Activated naive CD4-positive, alpha-beta T cell treated with anti-CD3 and anti-CD28 coated beads, Interleukin-2, amount 50 U/mL, for 16 hours (primary cell): ENCODE measurements at regions not wholly inside any gene's neighbourhood (a gene's known extent, or its start where the extent isn't known, plus 50 kb on each side); places are given as distances from the start of the nearest gene placed in this dataset.
A peak's percentile ranks its signal among the peaks of the same experiment; 100 is the strongest.

Source experiments
- DNase-seq: peaks from one replicate; pipeline ENCODE4 v3.0.0-alpha.2; 2020

DNA sequence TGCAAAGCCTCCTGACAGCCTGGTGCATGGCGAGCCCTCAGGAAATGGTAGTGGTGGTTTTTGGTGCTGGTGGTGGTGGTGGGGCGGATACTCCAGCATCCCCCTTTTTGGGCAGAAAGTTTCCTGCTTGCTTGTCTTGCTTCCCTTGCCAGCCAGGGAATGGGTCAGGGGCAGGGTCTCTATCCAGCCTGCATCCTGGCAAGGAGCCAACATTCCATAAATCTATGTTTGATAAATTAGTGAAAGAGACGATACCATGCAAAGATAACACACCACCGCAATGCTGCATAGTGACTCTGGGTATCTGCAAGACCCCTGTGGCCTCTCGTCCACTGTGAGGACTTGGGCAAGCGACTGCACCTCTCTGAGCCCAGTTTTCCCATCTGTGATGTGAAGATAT lies 246.2 kb downstream of the LRFN2 start:
- DNase-seq: no peak

- no peak for DNase-seq
These were observed 247.0 kb downstream of the LRFN2 start for GRCh38 chr6:40340196-40340595.

- DNase-seq: no peak
These were observed 248.9 kb downstream of the LRFN2 start for GRCh38 chr6:40338306-40338705.

- DNase-seq: no peak
These were observed 250.0 kb downstream of the LRFN2 start for GRCh38 chr6:40336940-40337760.

DNA sequence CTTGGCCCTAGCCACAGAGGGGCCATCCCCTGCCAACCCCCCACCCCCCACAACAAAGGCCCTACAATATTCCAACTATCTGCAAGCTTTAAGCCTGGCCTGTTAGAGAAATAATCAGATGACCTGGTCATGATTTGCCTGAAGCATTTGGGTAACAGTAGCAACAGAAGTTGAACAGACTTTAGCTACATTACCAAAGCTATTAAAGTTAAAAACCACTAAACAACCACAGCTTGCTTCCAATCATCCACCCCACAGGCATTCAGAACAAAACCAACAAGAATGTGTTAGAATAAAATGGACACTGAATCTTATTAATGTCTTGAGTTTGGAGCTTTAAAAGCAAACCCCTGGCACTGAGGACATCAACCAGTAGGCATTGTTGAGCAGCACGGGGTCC lies 250.9 kb downstream of the LRFN2 start:
- no peak for DNase-seq

DNA sequence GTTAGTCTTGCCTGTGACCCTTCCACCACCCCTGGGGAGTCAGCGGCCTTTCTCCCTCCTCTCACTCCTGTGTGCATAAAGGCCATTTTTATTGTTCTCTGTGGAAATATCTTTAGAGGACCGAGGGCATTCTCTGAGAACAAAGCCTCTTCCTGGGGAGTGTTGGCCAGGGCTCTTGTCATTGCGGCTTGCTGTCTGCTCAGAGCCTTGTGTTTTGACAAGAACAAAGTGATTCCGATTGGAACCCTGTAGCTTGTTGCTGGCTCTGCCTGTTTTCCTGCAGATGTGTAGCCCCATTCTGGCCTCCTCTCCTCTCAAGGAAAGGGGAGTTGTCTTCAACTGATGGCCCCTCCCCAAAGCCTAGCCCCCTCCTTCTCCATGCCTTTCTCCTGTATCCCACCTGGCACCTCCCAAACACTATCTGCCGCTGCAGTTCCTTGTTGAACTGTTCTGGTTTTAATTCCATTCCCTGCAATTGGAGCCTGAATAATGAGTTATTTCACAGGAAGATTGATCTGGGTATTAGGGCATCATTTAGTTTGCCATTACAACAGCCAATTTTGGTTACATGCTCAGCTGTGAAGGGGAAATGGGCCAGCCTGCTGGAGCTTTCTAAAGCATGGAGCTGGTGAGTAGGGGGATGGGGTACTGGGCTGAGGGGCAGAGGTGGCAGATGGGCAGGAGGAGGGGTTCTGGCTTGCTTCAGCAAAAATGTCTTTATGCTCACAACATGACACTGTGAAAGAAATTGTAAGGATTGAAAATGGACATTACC lies 252.5 kb downstream of the LRFN2 start:
- DNase-seq: no peak

DNA sequence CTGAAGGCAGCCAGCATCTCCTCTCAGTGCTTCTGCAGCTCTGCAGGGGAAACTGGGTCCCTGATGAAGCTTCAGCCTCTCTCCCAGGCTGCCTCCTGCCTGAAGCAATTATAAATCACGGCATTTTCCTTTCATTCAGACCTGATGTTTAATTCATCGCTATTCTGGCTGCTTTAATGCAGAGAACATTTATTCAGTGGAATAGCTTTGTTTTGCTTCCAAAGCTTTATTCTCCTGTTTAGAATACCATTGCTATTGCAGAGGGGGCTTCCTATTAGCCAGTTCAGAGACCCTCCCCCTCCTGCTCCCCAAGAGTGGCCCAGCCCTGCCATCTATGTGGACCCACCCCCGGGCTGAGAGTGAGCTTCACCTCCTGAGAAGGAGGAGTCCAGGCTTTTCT lies 255.6 kb downstream of the LRFN2 start:
- DNase-seq: no peak

- DNase-seq: no peak
These were observed 256.9 kb downstream of the LRFN2 start for GRCh38 chr6:40330301-40330721.

- DNase-seq: no peak
These were observed 258.1 kb downstream of the LRFN2 start for GRCh38 chr6:40328986-40329545.

- DNase-seq: peak; percentile 50
These were observed 258.7 kb downstream of the LRFN2 start for GRCh38 chr6:40328386-40328985.

- DNase-seq: no peak
These were observed 260.3 kb downstream of the LRFN2 start for GRCh38 chr6:40326714-40327421.

GRCh38 chr6:40325791-40326190 lies 261.4 kb downstream of the LRFN2 start:
- no peak for DNase-seq

- DNase-seq: no peak
These were observed 262.1 kb downstream of the LRFN2 start for GRCh38 chr6:40325041-40325440.

DNA sequence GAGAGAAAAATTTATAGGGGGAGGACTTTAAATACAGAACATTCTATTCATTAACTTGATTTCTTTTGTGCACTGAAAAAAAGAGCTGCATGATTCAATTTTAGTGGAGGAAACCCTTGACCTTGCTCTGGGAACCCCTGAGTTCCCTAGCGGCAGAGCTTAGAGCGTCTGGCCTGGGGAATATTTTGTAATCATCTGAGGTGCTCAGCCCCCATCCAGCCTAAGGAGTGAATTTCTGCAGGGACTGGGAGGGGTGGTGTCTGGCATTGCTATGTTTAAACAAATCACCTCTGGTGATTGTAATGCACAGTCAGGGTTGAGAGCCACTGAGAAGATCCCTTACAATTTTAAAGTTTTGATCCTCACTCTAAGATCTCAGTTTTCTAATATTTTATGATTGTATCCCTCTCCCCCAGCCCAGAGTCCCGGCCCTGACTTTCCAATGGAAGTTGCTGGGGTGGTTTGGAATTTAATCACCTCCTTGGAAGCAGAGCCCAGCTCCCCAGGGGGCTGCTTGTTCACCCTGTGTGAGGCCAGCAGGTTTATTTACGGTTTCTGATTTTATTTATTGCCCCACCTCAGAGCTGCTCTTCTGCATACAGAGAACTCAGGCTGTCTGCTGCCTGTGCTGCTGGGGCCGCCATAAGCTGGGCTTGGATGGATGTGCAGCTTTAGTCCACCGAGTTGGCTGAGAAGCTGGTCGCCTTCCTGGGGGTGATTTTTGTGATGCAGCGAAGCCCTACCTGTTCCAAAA lies 263.1 kb downstream of the LRFN2 start:
- no peak for DNase-seq

DNA sequence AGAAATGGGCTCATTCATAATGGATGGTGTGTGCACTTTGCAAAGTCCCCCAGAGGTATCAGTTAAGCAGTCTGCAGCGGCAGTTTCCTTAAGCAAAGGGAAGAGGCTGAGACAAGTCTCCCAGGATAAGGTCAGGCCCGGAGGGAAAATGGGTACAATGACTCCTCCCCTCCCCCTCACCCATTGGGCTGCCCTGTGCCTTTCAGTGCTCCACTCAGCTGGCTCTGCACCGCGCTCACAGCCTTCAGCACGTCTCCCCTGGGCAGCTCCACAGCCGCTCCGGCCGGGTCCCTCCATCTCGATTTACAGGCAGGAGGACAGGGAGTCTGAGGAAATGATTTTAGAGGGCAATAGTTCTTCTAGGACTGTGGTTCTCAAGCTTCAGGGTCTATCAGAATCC lies 264.8 kb downstream of the LRFN2 start:
- no peak for DNase-seq

DNA sequence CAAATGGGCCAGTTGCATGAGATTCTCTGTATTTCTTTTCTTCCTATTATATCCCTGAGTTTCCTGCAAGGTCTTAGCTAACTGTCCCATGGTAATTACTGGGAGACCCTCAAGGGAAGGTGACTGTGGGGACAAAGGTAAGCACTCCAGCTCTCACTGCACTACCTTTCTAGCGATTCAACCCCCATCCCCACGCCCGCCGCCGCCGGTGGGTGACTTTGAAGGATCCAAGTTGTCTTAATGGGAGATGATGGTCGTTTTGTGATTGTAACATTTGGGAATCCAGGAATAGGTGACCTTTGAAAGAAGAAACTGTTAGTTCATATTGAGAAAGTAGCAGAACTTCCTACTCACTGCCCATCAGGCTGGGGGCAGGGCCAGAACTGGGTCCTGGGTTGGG lies 265.5 kb downstream of the LRFN2 start:
- no peak for DNase-seq

GRCh38 chr6:40320947-40321346 lies 266.2 kb downstream of the LRFN2 start:
- DNase-seq: no peak

DNA sequence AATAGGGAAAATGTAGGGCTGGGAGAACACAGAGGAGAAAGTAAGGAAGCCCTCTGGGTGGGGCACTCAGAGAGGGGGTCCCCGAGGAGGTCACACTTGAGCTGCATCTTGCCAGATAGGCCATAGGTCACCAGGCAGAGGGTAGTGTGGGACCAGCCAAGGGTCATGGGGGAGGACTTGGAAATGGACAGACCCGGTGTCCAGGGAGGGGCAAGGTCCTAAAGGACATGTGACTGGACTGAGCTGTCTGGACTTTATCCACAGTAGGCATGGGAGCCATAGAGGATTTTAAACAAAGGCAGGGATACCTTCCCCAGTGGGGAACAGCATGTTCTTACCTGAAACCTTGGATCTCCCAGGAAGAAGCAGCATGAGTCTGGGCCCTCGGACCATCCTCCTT lies 266.7 kb downstream of the LRFN2 start:
- no peak for DNase-seq

- DNase-seq: no peak
These were observed 268.0 kb downstream of the LRFN2 start for GRCh38 chr6:40319124-40319523.

DNA sequence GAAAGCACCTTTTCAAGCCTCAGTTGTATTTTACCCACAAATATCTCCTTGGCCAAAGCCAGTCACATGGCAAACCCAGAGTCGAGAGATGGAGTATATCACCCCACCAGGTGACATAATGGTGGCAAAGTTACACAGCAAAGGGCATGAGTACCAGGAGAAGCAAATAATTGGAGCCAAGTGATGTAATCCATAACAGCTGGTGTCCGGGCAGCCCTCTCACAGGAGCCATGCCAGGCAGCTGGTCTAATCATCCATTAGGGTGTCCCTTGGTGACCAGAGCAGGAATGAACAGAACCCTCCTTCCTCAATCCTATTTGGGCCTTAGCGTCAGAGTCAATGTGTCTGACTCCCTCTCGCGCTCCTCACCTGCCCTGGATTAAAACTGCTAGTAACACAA lies 272.1 kb downstream of the LRFN2 start:
- DNase-seq: no peak

GRCh38 chr6:40313582-40313981 lies 273.6 kb downstream of the LRFN2 start:
- no peak for DNase-seq
